HG02763 (cell line): ENCODE measurements at regions not wholly inside any gene's neighbourhood (a gene's known extent, or its start where the extent isn't known, plus 50 kb on each side); places are given as distances from the start of the nearest gene placed in this dataset.

Experiments
- ATAC-seq: cut with Tn5 transposase; IDR thresholded peaks from one replicate; pipeline ENCODE4 v1.9.1; 2021; ENCODE audit warnings: mild to moderate bottlenecking, moderate library complexity; ENCODE audit not compliant: unreplicated experiment

DNA sequence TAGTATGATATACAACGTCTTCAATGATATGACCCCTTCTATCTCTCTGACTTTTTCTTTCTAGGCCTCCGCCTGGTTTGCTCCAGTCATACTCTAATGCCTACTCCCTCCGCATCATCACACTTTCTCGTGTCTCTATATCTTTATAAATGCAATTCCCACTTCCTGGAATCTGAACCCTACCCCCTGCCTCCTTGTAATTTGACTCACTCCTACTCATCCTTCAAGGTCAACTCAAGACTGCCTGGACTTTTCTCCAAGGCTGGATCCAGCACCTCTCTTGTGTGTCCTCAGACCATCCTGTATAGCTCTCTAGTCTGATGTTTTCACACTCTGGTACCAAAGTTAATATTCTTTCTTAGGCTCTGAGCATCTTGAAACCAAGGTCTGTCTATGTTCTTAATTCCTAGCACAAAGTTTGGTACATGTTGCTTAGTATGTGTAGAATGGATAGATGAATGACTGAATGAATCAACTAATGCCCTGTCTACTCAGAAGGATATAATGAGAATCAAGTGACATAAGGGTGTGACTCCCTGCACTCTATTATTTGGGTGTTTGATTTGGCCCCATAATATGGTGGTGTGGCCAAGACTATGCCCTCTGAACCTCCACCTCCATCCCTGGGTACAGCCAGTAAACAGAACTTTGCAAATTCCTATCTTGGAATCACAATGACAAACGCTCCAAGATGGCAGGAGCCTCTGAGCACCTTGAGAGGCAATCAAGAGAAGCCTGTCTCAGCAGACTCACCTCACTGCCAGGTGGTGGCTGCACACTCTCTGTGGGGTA, 74.3 kb upstream of the SERP2 start:
- no peak for ATAC-seq

DNA sequence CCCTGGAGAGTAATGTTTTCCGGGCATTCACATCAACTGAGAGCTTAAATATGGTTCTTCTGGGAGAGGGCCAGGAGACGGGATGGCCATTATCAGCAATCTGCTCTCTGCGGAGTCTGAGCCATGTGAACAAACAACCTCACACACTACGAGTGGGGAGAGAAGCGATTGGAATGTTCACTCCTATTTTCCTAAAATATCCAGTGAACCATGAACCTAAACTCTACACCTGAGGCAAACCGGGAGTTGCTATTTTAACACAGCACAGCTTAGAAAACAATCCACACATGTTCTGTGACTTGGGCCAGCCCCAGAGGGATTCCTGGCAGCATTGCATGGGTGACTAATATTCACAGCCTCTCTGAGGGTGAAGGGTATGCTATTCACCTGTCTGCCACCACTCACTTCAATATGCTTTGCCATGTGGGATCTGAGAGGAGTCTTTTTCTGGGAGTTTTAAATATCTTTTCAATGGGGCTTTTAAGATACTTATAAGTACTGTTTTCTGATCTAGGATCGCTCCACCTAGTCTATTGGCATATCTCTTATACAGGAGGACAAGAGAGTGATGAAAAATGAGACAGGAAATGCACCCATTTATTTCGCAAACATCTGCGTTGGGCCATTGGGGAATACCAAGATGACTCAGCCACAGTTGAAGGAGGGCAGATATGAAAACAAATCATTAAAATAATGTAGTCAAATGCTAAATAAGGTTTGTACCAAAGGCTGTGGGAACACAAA, 72.6 kb upstream of the SERP2 start:
- peak; percentile 66 for ATAC-seq

DNA sequence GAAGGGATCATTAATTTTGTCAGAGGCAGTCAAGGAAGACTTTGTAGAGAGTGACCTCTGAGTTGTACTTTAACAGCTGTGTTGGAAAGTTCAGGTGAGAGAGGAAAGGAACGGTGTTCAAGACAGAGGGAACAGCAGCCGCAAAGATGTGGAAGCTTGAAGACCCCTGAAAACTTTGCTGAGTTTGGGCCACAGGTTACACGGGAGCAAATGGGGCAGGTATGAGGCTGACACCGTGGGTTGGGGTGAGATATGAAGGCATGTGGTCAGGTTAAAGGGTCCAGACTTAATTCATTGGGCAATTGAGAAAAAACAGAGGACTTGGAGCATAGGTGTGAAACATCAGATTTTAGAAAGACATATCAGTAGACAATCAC, 72.0 kb upstream of the SERP2 start:
- ATAC-seq = no peak

DNA sequence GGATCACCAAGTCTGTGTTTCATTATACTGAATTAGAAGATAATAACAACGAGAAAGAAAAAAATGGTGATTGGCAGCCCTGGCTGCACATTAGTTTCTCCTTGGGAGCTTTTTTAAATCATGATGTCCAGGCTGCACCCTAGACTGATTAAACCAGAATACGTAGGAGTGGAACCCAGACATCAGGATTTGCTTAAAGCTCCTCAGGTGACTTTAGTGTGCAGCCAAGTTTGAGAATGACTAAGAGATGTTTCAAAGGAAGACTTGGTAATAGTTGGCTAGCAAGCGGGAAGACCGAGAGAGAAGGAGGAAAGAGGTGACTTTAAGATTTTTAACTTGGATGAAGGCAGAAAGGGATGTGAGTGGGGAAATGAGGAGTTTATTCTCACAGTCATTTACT, 71.4 kb upstream of the SERP2 start:
- ATAC-seq = no peak

DNA sequence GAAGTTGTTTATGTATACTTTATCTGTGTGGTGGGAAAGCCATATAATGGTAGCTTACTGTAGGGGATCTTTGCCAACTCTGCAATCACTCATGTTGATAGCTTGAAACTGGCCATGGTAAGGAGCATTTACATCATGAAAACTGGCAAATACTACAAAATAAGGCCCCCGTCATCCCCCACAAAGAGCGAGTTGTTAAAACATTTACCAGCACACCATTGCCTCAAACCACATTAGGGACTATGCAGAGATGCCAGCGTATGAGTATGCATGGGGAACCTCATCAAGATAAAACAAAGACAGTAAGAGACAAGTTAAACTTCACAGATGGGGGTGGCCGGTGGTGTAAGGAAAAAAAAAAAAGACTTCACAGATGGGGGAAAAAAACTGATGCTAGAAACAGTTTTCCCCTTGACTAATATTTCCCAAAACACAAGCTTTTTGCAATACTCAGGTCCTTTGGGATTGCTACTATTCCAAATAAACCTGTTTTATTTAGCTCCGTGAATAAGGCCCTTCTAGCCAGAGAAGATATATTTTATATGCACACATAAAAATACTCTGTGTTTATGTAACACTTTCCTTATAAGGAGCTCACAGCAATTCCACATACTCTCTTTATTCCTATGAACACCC, 70.6 kb upstream of the SERP2 start:
- no peak for ATAC-seq

DNA sequence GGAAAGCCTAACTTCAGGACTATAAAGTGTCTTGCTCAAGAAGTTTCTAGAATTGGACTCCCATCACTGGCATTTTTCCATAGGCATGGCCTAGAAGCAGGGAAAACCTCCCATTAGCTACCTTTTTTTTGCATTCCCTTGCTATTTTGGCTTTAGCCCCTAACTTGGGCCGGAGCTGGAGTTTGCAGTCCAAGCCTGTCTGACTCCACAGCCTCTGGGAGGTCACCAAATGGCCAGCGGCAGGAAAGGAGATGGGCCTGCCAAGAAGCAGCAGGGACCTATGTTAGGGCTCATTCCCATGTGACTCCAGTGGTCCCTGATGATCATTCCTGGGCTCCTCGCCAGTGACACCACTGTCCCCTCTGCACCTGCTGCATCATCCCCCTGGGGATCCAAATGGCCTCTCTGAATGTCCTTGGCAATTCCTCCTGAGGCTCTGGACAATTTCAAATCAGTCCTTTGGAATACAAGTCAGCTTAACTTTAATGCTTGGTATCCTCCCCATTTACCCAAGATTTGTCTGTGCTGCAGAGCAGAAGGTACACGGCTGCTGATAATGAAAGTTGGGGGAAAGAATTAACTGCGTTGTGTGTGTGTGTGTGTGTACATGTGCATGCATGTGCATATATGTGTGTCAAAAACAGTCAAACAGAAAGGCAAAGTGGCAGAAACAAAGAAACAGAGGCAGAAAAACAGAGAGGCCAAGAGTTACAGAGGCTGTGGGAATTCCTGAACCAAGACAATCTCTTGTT, 69.8 kb upstream of the SERP2 start:
- no peak for ATAC-seq

DNA sequence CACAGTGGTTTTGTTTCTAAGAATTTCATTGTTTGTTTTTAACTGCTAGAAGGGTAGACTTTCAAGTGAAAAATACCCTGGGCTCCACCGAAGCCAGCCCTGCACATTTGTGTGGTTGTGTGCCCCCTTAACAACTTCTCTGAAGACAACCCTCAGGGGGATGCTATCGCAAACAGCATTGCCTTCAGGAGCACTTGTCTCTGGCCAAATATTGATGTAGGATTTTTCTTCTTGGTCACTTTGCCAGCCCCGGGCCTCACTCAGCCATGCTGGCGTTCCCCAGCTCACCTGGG, 69.2 kb upstream of the SERP2 start:
- ATAC-seq = no peak

DNA sequence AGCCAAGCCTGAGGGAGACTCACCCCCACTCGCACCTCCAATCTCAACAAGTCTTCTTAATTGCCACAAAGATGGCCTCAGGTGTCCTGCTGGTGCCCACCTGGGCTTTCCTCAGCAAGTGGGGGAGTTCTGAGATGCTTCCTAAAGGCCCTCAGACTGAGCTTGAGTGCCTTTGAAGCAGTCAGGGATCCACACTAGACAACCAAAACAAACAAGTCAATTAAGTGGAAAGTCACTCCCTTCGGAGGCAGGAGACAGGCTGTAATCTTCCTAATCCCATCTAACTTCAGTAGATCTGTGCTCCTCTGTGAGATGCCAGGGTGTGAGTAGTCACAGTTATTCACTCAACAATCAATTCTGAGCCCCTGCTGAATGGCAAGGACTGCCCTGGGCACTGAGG, 68.3 kb upstream of the SERP2 start:
- ATAC-seq = no peak

DNA sequence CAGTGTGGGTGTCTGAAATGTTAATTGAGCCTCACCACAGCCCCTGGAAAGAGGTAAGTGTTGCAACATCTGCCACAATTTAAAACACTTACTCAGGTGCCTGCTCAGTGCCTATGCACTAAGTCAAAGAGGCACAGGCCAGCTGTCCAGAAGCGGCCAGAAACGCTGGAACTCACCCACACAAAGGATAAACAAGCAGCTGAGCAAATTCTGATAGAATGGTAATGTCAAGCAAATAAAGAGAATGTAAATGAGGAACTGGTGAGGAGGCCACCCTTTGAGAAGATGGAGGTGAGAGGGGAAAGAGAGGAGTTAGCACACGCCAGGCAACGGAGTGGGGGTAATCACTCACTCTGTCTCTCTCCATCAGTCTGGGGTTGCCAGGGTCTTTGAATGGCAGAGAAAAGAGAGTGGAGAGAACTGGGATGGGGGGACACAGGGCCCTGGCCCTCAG, 67.7 kb upstream of the SERP2 start:
- no peak for ATAC-seq

DNA sequence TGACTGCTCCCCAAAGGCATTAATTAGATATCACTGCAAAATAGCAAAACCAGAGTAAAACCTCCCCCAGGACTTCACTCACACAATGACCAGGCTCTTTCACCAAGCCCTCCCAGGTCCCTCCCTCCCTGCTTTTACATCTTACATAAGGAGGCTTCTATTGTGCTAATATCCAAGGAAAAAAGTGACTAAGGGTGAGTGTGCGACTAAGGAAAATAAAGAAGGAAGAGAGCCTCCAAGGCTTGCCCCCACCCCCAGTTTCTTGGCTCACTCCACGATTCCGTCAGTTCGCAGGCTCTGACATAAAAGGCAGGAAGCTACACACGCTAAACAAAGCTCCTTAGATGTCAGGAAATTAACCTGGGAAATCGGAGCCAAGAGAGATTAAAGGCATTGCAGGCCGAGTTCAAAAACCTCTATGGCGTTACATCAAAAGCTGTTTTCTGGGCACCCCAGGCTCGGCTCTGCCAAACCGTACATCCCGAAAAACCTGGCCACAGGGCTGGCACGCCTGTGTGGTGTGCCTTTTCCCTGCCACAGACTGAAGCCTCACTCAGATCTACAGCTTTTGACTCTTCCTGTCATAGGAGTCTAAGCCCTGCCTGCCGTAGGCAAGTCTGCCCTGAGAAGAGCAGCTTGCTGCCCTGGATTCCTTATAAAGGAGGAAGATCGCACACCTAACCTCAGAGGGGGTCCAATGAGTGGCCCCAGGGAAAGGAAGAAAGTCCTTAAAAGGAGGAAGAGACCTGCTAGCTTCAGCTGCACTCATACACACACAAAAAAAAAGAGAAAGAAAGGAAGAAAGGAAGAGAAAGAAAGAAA, 67.0 kb upstream of the SERP2 start:
- no peak for ATAC-seq

DNA sequence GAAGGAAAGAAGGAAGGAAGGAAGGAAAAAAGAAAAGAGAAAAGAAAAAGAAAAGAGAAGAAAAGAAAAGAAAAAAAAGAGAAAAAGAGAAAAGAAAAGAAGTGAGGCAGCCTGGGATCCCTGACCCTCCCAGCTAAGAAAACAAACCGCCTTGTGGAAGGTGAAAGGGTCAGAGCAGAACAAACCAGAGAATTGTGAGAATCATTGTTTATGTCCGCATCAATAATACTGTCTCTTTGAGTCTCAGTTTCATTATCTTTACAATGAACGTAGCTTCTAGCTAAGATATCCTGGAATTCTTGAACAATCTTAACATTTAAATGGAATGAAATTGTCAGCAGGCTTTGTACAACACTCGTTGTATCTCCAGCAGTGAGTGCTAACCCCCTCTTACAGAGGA, 66.4 kb upstream of the SERP2 start:
- ATAC-seq = no peak

DNA sequence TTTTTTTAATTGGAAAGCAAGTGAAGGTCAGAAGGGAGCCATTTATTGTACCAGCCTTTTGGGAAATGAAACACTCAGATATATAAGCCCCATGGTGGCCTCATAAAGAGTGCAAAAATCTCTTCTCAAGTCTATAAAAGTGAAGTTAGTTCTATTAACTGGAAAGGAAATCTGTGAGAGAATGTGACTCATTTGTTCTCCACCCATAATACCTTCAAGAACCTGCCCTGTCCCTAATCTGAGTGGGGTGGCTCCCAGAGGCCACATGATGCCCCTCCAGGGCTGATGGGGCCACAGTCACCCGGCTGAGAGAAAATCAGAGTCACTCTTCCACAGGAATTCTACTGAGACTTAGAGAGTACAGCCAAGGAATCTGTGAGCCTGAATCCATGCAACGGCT, 65.8 kb upstream of the SERP2 start:
- no peak for ATAC-seq

DNA sequence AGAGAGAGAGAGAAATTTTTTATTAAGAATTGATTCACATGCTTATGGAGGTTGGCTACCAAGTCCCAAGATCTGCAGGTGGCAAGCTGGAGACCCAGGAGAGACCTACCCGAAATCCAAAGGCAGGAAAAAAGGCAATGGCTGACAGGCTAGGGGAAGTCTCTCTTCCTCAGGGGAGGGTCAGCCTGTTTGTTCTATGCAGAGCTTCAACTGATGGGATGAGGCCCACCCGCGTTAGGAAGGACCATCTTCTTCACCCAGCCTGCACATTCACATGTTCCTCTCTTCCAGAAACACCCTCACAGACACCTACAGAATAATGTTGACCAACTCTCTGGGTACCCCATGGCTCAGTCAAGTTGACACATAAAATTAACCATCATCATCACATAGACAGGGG, 65.3 kb upstream of the SERP2 start:
- ATAC-seq = no peak

DNA sequence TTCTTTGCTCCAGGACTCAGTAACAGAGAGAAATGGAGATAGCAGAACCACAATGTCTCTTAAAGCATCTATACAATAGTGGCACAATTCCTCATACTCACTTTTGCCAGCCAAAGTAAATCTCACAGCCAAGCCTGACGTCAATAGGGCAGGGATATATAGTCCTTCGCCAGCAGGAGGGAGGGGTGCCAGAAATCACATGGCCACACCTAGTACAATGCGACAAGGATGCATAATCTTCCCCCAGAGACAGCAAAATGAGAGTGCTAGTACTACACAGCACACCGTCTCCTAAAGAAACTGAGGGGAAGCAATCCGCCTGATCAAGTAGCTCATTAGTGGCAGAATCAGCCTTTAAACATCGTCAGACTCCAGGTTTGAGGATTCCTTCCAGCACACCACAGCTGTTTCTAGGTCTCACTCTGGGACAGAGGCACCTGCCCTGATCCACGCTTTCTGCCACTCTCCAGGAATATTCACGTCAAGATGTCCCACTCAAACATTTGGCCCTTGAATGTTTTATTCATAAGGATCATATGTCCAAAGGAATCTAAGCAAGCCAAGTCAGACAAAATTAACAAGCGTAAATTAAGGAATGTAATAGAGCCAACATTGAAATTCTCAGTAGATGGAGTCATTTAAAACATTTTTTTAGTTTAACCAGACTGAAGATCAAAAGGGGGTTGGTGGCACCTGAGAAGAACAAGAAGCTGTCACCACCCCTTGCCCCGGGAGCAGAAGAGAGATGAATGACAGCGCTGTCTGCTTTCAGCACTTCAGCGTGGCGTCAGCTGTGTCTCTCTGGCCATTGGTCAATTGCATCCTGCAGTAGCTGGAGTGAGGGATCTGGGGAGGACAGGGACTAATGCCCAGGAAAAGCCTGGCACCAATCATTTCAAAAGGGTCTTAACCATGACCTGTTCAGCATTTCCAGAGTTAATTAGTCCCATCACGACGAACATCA, 63.5 kb upstream of the SERP2 start:
- no peak for ATAC-seq

DNA sequence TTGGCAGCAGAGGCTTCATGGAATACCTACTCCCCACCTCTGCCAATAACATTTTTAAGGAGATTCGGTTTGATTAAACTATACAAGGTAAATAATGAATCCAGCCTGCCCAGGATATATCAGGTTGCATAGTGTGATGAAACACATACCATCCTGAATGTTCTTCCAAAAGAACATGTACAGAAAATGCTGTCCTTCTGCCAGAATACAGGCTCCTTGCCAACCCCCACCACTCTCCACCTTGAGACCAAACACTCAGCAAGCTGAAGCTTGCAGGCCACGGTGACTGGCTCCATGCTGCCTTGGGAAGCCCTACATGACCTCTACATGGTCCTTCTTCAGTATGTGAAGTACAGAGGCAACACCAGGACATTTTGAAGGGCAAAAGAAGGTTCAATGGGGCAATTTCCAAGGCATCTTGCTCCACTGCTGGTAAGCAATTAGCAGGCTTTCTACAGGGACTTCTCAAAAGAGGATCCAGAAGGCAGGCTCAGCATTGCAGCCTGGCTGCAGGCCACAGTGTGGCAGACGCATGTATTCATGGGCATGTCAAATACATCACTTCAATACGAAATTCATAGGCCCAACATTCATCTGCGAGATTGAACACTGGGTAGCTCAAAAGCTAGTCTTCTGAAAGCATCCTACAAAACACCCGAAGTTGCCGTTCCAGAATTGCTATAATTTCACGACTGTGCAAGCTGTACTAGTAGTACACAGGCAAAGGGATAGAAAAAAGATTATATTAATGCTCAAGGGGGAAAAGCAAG, 62.4 kb upstream of the SERP2 start:
- no peak for ATAC-seq

DNA sequence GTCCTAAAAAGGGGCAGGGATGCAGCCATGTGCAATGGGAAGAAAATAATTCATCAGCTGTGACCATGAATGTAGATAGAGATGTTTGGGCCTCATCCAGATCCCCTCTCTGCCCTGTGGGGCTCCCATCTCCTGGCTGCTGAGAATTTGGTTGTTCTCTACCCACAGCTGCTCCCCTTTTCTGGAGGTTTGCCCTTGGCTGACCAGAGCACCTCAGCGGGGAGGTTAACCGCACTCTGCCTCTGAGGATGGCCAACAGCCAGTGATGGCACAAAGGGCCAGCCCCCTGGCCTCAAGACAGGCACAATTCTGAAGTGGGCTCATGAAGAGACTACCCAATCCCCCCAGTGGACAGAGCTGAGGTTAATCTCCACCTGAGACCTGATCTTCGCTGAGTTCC, 61.5 kb upstream of the SERP2 start:
- ATAC-seq = no peak

DNA sequence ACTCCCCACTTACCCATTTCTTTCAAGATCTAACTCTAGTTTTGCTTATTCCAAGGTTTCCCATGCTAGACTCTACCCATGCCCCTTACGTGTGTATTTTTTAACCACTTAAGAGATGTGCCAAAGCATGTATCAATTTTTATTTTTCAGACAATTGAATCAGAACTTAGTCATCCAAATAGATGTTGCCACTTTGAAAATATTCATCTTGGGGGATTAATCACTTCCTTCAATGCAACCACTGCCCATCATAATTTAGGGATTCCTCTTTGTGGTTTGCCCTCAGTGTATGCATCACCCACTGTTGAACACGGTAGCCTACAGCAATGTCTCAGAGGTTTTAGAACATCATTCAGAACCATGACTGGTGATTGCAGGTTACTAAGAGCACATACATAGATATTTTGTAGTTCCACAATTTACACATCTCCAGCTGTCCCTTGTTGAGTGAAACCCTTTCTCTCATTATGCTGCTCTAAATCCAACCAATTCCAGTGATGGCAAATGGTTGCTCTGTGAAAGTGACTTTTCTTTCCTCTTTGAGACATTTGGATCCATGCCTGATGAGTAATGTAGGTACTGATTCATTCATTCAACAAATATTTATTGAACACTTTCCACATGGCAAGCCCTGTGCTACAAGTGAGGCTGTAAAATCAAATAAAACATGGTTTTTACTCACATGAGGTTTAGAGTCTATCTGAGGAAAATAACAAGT, 60.6 kb upstream of the SERP2 start:
- no peak for ATAC-seq

DNA sequence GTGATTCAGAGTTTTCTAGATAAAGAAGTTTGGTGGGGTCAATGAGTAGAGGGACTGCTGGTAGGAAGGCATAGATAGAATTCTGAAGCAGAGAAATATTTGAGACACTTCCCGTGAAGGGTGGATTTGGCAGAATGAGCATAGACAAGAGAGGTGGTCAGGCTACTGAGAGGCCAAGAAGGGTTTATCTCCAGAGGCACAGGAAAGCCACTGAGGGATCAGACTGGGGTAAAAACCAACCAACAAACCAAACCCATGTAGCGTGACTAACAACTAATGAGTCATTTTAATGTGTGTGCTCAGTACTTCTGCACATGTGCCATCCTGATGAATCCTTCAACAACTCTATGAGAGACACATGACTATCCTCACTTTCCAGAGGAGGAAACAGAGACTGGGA, 60.0 kb upstream of the SERP2 start:
- ATAC-seq = no peak
